Stimulated activated naive CD4-positive, alpha-beta T cell treated with Interleukin-2 at 50 U/mL for 16 hours (primary cell): ENCODE measurements at regions not wholly inside any gene's neighbourhood (a gene's known extent, or its start where the extent isn't known, plus 50 kb on each side); places are given as distances from the start of the nearest gene placed in this dataset.

Experiments used
- DNase-seq: peaks from one replicate; lab custom pipeline; 2025; lab: John Stamatoyannopoulos, UW

DNA sequence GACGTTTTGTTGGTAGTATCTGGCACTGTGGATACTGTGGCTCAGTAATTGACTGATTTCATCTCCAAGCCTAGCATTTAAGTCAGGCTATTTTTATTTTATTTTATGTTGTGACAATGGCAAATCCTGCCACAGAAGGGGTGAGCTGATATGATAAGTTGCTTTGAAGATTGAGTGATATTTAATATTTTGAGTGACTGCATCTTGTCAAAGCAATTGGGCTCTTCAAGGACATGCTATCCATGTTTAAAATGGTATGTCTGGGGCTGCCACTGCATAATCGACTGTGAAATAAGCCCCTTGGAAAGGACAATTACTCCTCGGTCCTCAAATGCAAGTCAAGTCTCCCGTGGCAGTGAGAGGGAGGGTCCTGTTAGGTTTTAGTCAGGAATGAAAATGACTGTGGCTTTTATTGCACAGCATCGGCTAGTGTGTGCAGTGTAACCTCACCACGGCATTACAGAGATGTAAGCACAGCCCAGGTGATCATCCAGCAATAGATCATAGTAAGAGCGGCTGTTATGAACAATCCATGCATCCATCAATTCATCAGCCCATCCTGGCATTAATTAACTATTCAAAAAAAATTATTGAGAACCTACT is 178.2 kb downstream of the GBA3 start:
- no peak for DNase-seq

DNA sequence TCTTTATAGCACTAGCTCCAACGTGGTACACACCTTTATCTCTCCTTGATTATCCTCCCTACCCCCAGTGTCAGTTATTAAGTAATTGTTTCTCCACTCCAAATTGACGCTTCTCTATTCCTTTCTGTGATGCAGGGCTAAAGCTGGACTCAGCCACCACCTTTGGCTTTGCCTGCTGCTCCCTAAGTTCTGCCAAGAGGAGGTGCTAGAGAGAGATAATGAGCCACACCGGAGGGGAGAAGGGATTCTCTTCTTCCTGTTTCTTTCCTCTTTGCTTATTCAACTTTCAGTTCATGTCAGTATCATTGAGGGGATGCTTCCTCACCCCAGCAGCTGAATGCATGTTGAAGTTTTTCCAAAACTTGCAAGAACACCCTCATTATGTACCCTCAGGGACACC is 176.5 kb downstream of the GBA3 start:
- DNase-seq, result no peak
